ENCODE measurements at regions not wholly inside any gene's neighbourhood (a gene's known extent, or its start where the extent isn't known, plus 50 kb on each side); places are given as distances from the start of the nearest gene placed in this dataset.

- no peak for TF ChIP-seq POLR2A (IDR thresholded peaks at IDR 0.05; ENCODE audit: low read length)
- no peak for TF ChIP-seq GATA1 (IDR thresholded peaks at IDR 0.05; ENCODE audit: low read depth, low read length)
Observed at GRCh38 chr15:67009576-67010569, 55.5 kb upstream of the SMAD3 start.
